Hematopoietic multipotent progenitor cell treated with erythropoietin and hydrocortisone succinate and interleukin-3 and kit ligand, for 8 days (in vitro differentiated cells): ENCODE measurements at regions not wholly inside any gene's neighbourhood (a gene's known extent, or its start where the extent isn't known, plus 50 kb on each side); places are given as distances from the start of the nearest gene placed in this dataset.

ENCODE experiments used
- DNase-seq: peaks from one replicate; pipeline ENCODE4 v3.0.0-alpha.2; 2015

DNA sequence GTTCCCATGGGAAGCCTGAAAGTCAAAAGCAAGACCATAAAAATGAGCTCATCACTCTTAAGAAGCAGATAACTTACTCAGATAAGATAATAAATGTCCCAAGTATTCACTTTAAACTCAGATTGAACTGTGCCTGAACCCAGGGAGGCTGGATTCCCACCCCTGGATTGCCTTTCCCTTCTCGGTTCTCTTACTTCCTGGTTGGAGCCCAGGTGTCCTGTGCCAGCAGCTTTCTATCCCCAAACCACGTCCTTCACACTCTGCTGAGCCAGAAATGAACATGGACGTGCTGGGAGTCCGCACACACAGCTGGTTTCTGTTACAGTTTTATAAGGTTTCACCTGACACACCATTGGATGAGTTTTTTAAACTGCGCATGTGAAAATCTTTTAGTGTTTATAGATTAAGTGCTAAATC lies 636.2 kb upstream of the IGFBP3 start:
- DNase-seq, result no peak

DNA sequence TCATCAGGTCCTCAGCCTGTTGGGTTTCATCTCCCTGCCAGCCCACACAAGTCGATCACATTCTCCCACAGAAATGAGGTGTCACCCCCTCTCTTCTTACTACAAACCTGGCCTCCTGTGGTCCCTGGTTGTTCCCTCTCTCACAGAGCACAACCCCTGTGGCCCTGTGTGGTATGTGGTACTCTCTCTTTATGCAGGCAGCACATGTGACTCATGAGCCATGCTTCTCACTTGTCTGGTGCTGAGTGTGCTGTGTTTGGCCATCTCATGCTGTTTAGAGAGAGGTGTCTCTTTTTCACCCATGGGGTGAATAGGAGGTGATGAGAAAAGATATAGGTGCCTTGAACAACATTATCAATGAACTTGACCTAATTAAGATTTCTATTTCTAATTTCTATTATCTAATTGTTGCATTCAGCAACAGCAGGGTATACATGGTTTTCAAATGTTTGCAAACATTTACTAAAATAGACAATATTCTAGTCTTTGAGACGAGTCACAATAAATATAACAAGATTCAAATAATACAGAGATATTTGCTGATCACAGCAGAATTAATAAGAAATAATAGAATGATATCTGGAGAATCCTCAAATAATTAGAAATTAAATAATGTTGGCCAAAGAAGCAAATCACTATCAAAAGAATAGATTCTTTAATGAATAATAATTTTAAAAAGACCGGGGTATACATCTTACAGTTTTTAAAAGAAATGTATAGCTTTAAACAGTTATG lies 633.8 kb upstream of the IGFBP3 start:
- DNase-seq, result no peak

DNA sequence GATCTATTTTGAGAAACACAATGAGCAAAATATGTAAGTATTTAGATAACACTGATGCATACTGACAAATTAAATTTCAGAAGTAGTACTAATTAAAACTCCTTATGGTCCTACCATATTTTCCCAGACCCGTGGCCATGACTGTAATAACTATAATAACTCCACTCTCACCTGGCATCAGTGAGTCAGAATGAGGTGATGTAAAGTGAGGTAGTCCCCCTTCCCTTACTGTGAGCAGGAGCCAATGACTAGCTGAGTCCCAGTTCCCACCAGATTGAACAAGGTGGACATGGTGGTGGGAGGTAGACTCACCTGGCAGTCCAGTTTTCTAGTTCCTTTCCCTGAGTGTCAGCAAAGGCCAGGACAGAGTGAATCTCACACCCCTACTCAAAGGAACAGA lies 630.5 kb upstream of the IGFBP3 start:
- DNase-seq, result no peak

- no peak for DNase-seq
These were observed 629.8 kb upstream of the IGFBP3 start for GRCh38 chr7:46550864-46551263.

GRCh38 chr7:46549892-46550639 lies 629.0 kb upstream of the IGFBP3 start:
- no peak for DNase-seq

DNA sequence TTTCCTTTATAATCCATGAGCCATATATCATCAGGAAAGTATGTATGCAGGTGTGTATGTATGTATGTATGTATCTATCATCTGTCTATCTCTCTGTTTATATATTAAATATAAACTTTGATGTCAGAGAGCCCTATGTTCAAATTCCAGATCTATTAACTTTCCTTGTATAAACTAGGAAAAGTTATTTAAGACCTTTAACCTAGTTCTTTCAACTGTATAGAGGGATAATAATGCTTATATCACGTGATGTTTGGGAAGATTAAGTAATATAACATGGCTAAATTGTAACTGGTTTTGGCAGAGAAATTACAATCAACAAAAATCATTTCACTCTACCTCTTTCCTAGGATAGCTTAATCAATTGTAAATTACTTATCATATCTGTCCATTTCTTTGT lies 628.3 kb upstream of the IGFBP3 start:
- no peak for DNase-seq

GRCh38 chr7:46547044-46547443 lies 626.0 kb upstream of the IGFBP3 start:
- DNase-seq, result no peak

DNA sequence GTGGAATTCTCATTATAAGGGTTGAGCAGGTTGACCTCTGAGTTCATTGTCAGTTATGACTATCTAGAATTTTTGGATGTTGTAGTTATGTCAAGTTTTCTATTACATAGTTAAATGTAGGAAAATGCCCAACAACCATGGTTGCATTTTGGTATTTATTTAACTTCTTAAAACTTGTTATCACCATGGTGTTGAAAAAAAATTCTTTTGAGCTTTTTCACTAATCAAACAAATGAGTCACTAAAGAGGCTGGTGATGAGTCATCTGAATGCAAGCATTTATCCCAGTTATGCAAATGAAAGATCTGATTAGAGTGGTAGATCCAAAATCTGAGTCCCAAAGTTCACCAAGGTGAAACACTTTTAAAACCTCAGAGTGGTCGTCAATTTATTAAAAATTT lies 624.7 kb upstream of the IGFBP3 start:
- DNase-seq, result no peak

DNA sequence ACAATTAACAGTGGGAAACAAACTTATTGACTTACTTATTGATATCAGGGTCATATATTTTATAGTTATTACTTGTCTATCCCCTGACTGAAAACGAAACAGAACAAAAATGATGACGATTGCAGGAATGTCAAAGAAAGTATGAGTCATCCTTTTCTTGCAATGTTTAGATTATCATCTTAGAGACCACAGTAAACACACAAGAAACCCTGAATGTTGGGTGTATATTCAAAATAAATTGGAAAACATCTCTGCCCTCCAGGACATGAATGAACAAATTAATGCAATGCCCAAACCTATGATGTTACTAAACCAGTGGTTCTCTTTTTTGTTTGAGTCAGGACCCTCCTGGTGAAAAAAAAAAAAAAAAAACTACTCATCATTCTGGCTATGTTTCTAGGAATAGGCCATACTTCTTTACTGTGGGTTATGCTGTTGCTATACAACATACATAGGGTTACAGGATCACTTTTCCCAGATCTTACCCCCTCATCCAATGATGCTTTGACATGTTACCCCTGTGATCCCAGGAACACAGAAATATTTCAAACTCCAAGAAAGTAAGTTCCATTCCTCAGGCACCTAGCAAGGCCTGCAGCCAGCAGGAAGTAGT lies 623.4 kb upstream of the IGFBP3 start:
- DNase-seq, result no peak

- no peak for DNase-seq
These were observed 621.0 kb upstream of the IGFBP3 start for GRCh38 chr7:46542076-46542475.

GRCh38 chr7:46539892-46540483 lies 618.9 kb upstream of the IGFBP3 start:
- no peak for DNase-seq

- no peak for DNase-seq
These were observed 616.3 kb upstream of the IGFBP3 start for GRCh38 chr7:46537191-46537905.

DNA sequence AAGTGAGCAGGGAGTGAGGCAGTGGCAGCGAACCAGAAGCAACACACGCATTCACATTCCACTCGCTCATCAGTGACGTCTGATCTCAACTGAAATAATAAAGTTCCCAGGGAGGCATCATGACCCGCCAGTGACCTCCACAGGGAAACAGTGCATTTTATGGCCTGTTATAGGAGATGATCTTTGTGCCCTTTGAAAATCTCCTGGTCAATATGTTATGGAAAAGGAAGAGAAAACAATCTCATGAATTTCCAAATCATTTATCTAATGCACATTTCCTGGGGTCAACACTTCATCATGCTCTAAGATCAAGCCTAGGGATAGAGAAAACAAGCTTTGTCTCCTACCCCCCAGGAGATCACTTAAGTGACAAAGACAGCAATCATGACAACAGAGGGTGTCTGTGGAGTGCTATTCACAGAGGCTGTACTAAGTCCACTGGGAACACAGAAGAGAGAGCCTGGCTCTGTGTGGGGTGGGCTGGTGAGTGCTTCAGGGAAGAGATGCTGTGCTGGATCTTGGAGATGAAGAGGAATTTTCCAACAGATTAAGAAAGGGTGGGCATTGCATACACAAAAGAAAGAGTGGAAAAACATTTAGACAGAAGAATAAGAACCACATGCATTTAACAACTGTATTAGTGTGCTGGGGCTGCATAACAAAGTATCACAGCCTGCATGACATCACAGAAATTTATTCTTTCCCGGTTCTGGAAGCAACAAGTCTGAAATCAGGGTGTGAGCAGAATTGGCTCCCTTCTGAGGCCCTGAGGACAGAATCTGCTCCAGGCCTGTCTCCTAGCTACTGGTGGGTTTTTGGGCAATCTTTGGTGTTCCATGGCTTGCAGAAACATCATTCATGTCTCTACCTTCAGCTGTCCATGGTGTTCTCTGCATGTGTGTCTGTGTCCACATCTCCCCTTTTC lies 613.9 kb upstream of the IGFBP3 start:
- DNase-seq, result no peak

- no peak for DNase-seq
These were observed 612.9 kb upstream of the IGFBP3 start for GRCh38 chr7:46533946-46534345.

DNA sequence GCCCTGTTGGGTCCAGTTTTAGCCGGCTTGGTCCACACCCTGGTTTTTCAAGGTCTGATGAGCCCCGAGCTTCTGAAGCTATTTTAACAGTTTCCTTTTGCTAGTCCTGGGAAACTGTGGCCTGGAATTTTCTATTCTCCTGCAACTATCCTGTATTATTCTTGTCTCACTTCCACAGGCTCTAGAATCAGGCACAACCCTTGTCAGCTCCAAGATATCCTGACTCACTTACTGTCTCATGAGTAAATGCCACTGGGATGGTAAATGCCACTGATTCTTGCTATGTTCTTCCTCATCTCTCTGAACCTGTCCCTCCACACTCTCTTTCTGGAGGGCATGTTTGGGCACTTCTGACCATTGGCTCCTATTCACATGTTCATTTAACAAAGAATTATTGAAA lies 611.5 kb upstream of the IGFBP3 start:
- DNase-seq, result no peak

- DNase-seq, result no peak
These were observed 609.1 kb upstream of the IGFBP3 start for GRCh38 chr7:46530081-46530750.

- DNase-seq, result no peak
These were observed 606.3 kb upstream of the IGFBP3 start for GRCh38 chr7:46527360-46527759.

DNA sequence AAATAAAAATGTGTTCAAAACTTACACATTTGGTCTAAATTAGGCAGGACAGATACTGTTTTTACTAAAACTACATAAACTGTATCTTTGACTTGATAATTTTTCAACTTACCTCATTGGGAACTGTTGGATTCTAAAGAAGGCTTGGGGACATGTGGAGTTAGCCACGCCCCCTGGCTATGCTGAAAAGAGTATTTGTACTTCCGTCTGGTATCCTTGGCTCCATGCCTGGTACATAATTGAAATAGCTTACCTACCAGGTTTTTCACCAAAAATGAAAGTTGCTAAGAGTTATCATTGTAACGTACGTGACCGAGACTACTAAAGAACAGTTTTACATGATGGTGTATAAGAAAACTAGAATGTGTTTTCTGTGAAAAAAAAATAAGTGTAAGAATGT lies 604.8 kb upstream of the IGFBP3 start:
- no peak for DNase-seq

- DNase-seq, result no peak
These were observed 603.3 kb upstream of the IGFBP3 start for GRCh38 chr7:46524350-46524749.

GRCh38 chr7:46522354-46522906 lies 601.4 kb upstream of the IGFBP3 start:
- DNase-seq, result no peak

DNA sequence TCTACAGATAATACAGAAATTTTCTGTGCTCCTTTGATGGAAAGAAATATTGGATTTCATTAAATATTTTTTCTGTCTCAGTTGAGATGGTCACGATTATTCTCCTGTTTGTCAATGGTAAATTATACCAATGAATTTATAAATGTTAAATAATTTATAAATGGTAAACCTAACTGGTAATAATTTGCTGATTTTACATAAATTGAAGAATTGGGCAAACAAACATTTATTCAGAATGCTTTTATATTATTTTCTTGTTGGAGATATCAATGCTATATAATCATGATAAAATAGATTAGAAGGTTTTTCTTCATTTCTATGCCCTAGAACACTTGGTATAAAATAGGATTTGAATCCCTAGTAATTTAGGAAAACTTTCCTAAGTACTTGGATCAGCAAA lies 597.6 kb upstream of the IGFBP3 start:
- DNase-seq, result no peak
